Keratinocyte (primary cell): ENCODE measurements at regions not wholly inside any gene's neighbourhood (a gene's known extent, or its start where the extent isn't known, plus 50 kb on each side); places are given as distances from the start of the nearest gene placed in this dataset.

Experiments used
- EZH2 ChIP-seq: IDR thresholded peaks from one replicate; pipeline ENCODE4 v1.6.1; 2012; ENCODE audit warnings: inconsistent platforms, mild to moderate bottlenecking, low read length, moderate library complexity
- TF ChIP-seq, protein P1 (sequence below), 3 experiments: IDR thresholded peaks in 1 of 3; conservative IDR thresholded peaks in 1 of 3; optimal IDR thresholded peaks in 1 of 3; 2 replicates in 2 of 3; 3 replicates in 1 of 3; pipeline versions ENCODE3 to v1.5.1; 2011; ENCODE audit warnings: low read length in 3 of 3, mild to moderate bottlenecking in 3 of 3, moderate library complexity in 2 of 3, control low read depth in 1 of 3, inconsistent platforms in 1 of 3; ENCODE audit not compliant: insufficient read depth in 2 of 3; ENCODE audit errors: extremely low read depth in 1 of 3

DNA sequence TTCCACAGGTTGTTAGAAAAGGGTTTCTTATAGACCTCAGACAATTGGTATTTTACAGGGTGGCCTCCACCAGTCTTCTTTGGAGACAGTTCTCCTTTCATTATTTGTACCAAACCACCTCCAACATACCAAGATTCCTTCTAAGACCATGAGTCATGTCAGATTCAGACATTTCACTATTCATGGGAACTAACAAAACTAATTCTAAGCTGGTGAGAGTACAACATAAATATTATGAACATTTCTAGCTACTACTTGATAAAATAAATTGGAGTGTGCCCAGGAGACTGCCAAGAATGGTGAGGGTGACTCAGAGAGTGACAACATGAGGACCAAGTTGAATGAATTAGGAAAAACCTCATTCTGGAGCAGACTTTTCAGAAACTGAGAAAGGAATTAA is 494.6 kb upstream of the LRRC4C start:
- TF ChIP-seq, protein P1, sequence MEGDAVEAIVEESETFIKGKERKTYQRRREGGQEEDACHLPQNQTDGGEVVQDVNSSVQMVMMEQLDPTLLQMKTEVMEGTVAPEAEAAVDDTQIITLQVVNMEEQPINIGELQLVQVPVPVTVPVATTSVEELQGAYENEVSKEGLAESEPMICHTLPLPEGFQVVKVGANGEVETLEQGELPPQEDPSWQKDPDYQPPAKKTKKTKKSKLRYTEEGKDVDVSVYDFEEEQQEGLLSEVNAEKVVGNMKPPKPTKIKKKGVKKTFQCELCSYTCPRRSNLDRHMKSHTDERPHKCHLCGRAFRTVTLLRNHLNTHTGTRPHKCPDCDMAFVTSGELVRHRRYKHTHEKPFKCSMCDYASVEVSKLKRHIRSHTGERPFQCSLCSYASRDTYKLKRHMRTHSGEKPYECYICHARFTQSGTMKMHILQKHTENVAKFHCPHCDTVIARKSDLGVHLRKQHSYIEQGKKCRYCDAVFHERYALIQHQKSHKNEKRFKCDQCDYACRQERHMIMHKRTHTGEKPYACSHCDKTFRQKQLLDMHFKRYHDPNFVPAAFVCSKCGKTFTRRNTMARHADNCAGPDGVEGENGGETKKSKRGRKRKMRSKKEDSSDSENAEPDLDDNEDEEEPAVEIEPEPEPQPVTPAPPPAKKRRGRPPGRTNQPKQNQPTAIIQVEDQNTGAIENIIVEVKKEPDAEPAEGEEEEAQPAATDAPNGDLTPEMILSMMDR (optimal IDR thresholded peaks at IDR 0.05 in 1 of 3, IDR thresholded peaks at IDR 0.05 in 1 of 3, conservative IDR thresholded peaks at IDR 0.05 in 1 of 3; ENCODE audit: extremely low read depth in 1 of 3, insufficient read depth in 2 of 3, low read length in 3 of 3): no peak
- TF ChIP-seq EZH2: no peak
